Inflammatory macrophage (primary cell): ENCODE measurements at regions not wholly inside any gene's neighbourhood (a gene's known extent, or its start where the extent isn't known, plus 50 kb on each side); places are given as distances from the start of the nearest gene placed in this dataset.
"Not testable (repeated sequence)": the region's sequence is repeated elsewhere in the genome, so short reads cannot be mapped to it uniquely, and the experiment has no call there.

Experiments
- DNase-seq, 2 donors: peaks; one replicate each; pipeline ENCODE4 v3.0.0-alpha.2; 2020 to 2022

DNA sequence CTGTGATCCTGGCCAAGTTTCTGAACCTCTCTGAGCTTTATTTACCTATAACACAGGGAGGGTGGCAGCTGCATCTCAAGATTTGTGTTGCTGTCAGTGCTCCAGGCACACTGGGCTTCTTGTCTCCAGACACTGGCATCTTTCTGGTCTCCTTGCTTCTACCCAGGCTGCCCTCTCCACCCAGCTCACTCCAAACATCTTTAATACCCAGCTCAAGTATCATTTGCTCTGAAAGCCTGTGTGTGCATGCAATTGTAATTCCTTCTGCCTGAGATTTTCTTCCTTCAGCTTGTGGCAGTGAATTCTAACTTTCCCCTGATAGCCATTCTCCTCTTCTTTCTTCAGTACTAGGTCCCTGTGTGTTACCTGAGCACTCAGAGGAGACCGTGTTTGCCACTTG lies 50.7 kb upstream of the USP7 start:
- no peak for DNase-seq

DNA sequence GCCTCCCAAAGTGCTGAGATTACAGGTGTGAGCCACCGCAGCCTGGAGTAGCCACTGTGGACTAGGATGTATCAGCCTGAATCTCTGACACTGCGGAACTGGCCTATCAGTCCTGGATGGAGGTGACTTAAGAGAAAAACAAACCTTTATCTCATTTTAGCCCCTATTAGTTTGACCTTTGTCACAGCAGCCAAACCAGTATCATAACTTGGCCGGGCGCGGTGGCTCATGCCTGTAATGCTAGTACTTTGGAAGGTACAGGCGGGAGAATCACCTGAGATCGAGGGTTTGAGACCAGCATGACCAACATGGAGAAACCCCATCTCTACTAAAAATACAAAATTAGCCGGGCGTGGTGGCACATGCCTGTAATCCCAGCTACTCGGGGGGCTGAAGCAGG lies 51.8 kb upstream of the USP7 start:
- DNase-seq, result no peak

DNA sequence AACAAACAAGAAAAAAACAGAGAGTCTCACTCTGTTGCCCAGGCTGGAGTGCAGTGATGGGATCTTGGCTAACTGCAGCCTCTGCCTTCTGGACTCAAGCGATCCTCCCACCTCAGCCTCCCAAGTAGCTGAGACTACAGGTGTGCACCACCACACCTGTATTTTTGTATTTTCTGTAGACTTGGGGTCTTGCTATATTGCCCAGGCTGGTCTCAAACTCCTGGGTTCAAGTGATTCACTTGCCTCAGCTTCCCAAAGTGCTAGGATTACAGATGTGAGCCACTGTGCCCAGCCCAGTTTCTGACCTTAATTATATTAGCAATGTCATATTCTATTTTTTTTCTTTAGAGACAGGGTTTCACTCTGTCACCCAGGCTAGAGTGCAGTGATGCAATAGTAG lies 52.3 kb upstream of the USP7 start:
- DNase-seq, result not testable (repeated sequence)

DNA sequence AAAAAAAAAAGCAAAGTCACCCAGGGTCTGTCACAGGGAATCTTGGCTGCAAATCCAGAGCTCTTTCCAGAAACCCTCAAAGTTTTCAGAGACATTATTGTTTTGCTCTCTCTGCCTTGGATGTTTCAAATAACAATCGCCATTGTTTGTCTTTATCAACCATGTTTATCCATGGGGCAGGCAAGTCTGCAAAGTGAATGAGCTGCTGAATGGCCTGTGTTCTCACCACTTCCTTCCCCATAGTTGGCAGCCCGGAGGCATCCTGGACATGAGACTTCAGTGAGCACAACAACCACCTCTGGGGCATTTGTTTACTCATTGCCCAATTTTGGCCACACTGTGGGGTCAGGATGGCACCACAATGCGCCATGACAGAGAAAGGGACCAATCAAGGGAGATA lies 53.1 kb upstream of the USP7 start:
- peak in 1 of 2 donors; percentile 15 for DNase-seq

GRCh38 chr16:9027070-9027799 lies 63.5 kb upstream of the USP7 start:
- DNase-seq, result no peak

DNA sequence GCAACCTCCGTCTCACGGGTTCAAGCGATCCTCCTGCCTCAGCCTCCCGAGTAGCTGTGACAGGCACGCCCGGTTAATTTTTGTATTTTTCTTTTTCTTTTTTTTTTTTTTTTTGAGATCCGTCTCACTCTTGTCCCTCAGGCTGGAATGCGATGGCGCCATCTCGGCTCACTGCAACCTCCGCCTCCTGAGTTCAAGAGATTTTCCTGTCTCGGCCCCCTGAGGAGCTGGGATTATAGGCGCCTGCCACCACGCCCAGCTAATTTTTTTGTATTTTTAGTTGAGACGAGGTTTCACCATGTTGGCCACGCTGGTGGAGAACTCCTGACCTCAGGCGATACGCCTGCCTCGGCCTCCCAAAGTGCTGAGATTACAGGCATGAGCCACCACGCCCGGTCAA lies 63.0 kb upstream of the HAPSTR1 start:
- not testable (repeated sequence) for DNase-seq

- DNase-seq, result no peak
These were observed 60.3 kb upstream of the HAPSTR1 start for GRCh38 chr16:9031107-9031506.

GRCh38 chr16:9033125-9033830 lies 58.2 kb upstream of the HAPSTR1 start:
- peak; percentile 29 to 62 for DNase-seq

DNA sequence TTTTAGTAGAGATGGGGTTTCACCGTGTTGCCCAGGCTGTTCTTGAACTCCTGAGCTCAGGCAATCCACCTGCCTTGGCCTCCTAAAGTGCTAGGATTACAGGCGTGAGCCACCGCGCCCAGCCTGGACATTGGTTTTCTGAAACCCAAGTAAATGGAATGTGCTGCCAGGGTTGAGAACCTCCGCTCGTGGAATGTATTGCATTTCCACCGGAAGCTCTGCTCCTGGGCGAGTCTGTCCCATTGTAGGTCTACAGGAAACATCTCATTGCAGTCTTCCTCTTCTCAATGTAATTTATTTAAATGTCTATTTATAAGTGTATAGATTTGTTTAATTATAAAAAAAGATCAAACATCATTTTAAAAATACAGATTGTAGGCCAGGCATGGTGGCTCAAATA lies 57.4 kb upstream of the HAPSTR1 start:
- DNase-seq, result no peak

GRCh38 chr16:9035996-9036395 lies 55.4 kb upstream of the HAPSTR1 start:
- DNase-seq, result no peak

DNA sequence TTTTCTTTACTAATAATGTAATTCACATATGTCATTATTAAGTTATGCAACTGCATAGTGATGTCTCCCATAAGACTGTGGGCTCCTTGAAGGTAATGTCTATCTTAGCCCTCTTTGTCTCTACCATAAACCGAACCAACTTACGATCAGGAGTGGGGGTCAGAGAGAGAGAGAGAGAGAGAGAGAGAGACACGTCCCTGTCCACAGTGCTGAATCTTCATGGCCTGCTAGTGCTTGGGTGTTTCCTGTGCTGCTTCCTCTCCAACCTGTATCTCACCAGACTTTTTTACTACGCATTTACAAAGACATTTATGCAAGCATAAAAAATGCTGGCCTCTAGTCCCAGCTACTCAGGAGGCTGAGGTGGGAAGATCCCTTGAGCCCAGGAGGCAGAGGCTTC lies 52.2 kb upstream of the HAPSTR1 start:
- no peak for DNase-seq

DNA sequence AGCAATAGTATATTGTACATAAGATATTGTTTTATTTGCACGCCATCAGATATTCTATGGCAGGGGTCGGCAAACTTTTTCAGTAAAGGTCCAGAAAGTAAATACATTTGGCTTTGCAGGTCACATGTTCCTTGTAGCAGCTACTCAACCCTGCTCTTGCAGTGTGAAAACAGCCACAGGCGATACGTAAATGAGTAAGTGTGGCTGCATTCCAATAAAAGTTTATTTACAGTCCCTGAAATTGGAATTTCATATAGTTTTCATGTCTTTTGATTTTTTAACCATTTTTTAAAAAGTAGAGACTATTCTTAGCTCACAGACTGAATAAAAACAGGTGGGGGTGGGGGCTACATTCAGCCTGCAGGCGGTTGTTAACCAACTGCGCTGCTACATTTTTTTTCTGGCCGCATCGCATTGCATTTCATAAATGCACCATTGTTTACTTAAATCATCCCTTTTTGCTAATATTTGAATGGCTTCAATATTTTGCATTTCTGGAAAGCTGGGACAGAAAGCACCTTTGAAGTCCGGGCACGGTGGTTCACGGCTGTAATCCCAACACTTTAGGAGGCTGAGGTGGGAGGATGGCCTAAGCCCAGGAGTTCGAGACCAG lies 50.5 kb upstream of the HAPSTR1 start:
- DNase-seq, result no peak
